ENCODE measurements at regions not wholly inside any gene's neighbourhood (a gene's known extent, or its start where the extent isn't known, plus 50 kb on each side); places are given as distances from the start of the nearest gene placed in this dataset.

- DNase-seq: peak; percentile 90
- H2BK120ac ChIP-seq (ENCODE audit: low read depth, low read length): peak overlapping the region; percentile 0
- no peaks in the 10 kb centered on the region for H3K9me3 ChIP-seq (ENCODE audit: control insufficient read depth, low read length)
- H3K4me1 ChIP-seq (ENCODE audit: control insufficient read depth, insufficient read depth, low read depth, low read length): peaks cover 7% of the 10 kb centered on the region
- peak overlapping the region; percentile 85 to 93 for H2BK12ac ChIP-seq (ENCODE audit: low read length in 2 of 2)
- H3K27me3 ChIP-seq (ENCODE audit: control insufficient read depth in 1 of 2, insufficient read depth in 1 of 2, low read length in 2 of 2): peaks cover 0 to 9% of the 10 kb centered on the region in 2 experiments
- peak overlapping the region; percentile 75 for H4K91ac ChIP-seq (ENCODE audit: low read length)
- 17% methylated on average over 5 of the region's 9 CpGs for WGBS
- H3K27ac ChIP-seq (ENCODE audit: low read length, poor library complexity, severe bottlenecking): no peak overlapping the region
- H3K4me3 ChIP-seq (ENCODE audit: insufficient read depth in 1 of 2, low read depth in 1 of 2, low read length in 2 of 2): no peak overlapping the region
- H2AK5ac ChIP-seq (ENCODE audit: low read length, severe bottlenecking): no peak overlapping the region
- no peak overlapping the region for H2BK5ac ChIP-seq (ENCODE audit: low read depth, low read length, poor library complexity, severe bottlenecking)
- H4K8ac ChIP-seq (ENCODE audit: low read length): peak overlapping the region; percentile 75
- peak overlapping the region; percentile 34 to 65 for H3K18ac ChIP-seq (ENCODE audit: low read depth in 1 of 2, low read length in 2 of 2)
- no peak overlapping the region for H2AFZ ChIP-seq (ENCODE audit: low read depth, low read length)
- H3K36me3 ChIP-seq (ENCODE audit: control insufficient read depth in 1 of 2, insufficient read depth in 2 of 2, low read depth in 1 of 2, low read length in 2 of 2): no peaks in the 10 kb centered on the region
- H3K79me1 ChIP-seq (replicated peaks; ENCODE audit: low read length, poor library complexity, severe bottlenecking): no peaks in the 10 kb centered on the region
- H3K23ac ChIP-seq (ENCODE audit: low read length in 2 of 2): peak overlapping the region in 1 of 2 experiments; percentile 41
- H3K14ac ChIP-seq (ENCODE audit: low read length in 2 of 2): no peak overlapping the region
- no peak overlapping the region for H2BK15ac ChIP-seq (ENCODE audit: low read depth, poor library complexity, severe bottlenecking)
- peak overlapping the region; percentile 30 for H3K9ac ChIP-seq (ENCODE audit: low read length)
- no peak overlapping the region for H3K4me2 ChIP-seq (ENCODE audit: low read length, poor library complexity, severe bottlenecking)
- H3K4ac ChIP-seq (ENCODE audit: low read depth in 1 of 2, low read length in 2 of 2): peak overlapping the region; percentile 5 to 79
Observed at GRCh38 chr6:4611429-4612129, 164.6 kb upstream of the CDYL start.

- WGBS: 43% methylated on average over 7 of the region's 7 CpGs
- Histone ChIP-seq H2BK5ac (ENCODE audit: low read depth, low read length, poor library complexity, severe bottlenecking) (no peak overlapping the region), H3K18ac (ENCODE audit: low read depth in 1 of 2, low read length in 2 of 2) (peak overlapping the region in 1 of 2 experiments; percentile 90), H3K14ac (ENCODE audit: low read length in 2 of 2) (no peak overlapping the region), H2AFZ (ENCODE audit: low read depth, low read length) (no peak overlapping the region), H3K27me3 (ENCODE audit: control insufficient read depth in 1 of 2, insufficient read depth in 1 of 2, low read length in 2 of 2) (peaks cover 0 to 9% of the 10 kb centered on the region in 2 experiments), H3K4me2 (ENCODE audit: low read length, poor library complexity, severe bottlenecking) (no peak overlapping the region), H3K9ac (ENCODE audit: low read length) (peak overlapping the region; percentile 40), H3K79me1 (replicated peaks; ENCODE audit: low read length, poor library complexity, severe bottlenecking) (no peaks in the 10 kb centered on the region), H3K4me1 (ENCODE audit: control insufficient read depth, insufficient read depth, low read depth, low read length) (peaks cover 9% of the 10 kb centered on the region), H3K23ac (ENCODE audit: low read length in 2 of 2) (no peak overlapping the region), H3K4me3 (ENCODE audit: insufficient read depth in 1 of 2, low read depth in 1 of 2, low read length in 2 of 2) (no peak overlapping the region), H2BK15ac (ENCODE audit: low read depth, poor library complexity, severe bottlenecking) (no peak overlapping the region), H2BK120ac (ENCODE audit: low read depth, low read length) (peak overlapping the region; percentile 11), H2BK12ac (ENCODE audit: low read length in 2 of 2) (peak overlapping the region; percentile 34 to 94), H3K4ac (ENCODE audit: low read depth in 1 of 2, low read length in 2 of 2) (peak overlapping the region; percentile 57 to 68), H3K36me3 (ENCODE audit: control insufficient read depth in 1 of 2, insufficient read depth in 2 of 2, low read depth in 1 of 2, low read length in 2 of 2) (no peaks in the 10 kb centered on the region), H4K91ac (ENCODE audit: low read length) (peak overlapping the region; percentile 3), H3K9me3 (ENCODE audit: control insufficient read depth, low read length) (no peaks in the 10 kb centered on the region), H2AK5ac (ENCODE audit: low read length, severe bottlenecking) (no peak overlapping the region), H4K8ac (ENCODE audit: low read length) (no peak overlapping the region), H3K27ac (ENCODE audit: low read length, poor library complexity, severe bottlenecking) (no peak overlapping the region)
- peak; percentile 49 for DNase-seq
Observed at GRCh38 chr6:4610256-4610655, 165.9 kb upstream of the CDYL start.

GRCh38 chr6:4608361-4609115 lies 167.7 kb upstream of the CDYL start:
- Histone ChIP-seq H2BK120ac (ENCODE audit: low read depth, low read length) (no peak overlapping the region), H3K4ac (ENCODE audit: low read depth in 1 of 2, low read length in 2 of 2) (no peak overlapping the region), H3K9ac (ENCODE audit: low read length) (no peak overlapping the region), H3K4me3 (ENCODE audit: insufficient read depth in 1 of 2, low read depth in 1 of 2, low read length in 2 of 2) (no peak overlapping the region), H3K79me1 (replicated peaks; ENCODE audit: low read length, poor library complexity, severe bottlenecking) (no peaks in the 10 kb centered on the region), H2AFZ (ENCODE audit: low read depth, low read length) (no peak overlapping the region), H2BK15ac (ENCODE audit: low read depth, poor library complexity, severe bottlenecking) (peak overlapping the region; percentile 66), H4K91ac (ENCODE audit: low read length) (peak overlapping the region; percentile 5), H2AK5ac (ENCODE audit: low read length, severe bottlenecking) (no peak overlapping the region), H3K27me3 (ENCODE audit: control insufficient read depth in 1 of 2, insufficient read depth in 1 of 2, low read length in 2 of 2) (peaks cover 0 to 2% of the 10 kb centered on the region in 2 experiments), H2BK5ac (ENCODE audit: low read depth, low read length, poor library complexity, severe bottlenecking) (no peak overlapping the region), H3K9me3 (ENCODE audit: control insufficient read depth, low read length) (no peaks in the 10 kb centered on the region), H3K27ac (ENCODE audit: low read length, poor library complexity, severe bottlenecking) (no peak overlapping the region), H3K18ac (ENCODE audit: low read depth in 1 of 2, low read length in 2 of 2) (peak overlapping the region; percentile 30 to 48), H4K8ac (ENCODE audit: low read length) (no peak overlapping the region), H3K36me3 (ENCODE audit: control insufficient read depth in 1 of 2, insufficient read depth in 2 of 2, low read depth in 1 of 2, low read length in 2 of 2) (no peaks in the 10 kb centered on the region), H3K23ac (ENCODE audit: low read length in 2 of 2) (peak overlapping the region in 1 of 2 experiments; percentile 3), H3K4me2 (ENCODE audit: low read length, poor library complexity, severe bottlenecking) (no peak overlapping the region), H3K14ac (ENCODE audit: low read length in 2 of 2) (no peak overlapping the region), H3K4me1 (ENCODE audit: control insufficient read depth, insufficient read depth, low read depth, low read length) (peaks cover 9% of the 10 kb centered on the region), H2BK12ac (ENCODE audit: low read length in 2 of 2) (peak overlapping the region; percentile 29 to 85)
- no peak for DNase-seq
- WGBS: 91% methylated on average over 23 of the region's 23 CpGs

GRCh38 chr6:4607793-4608192 lies 168.4 kb upstream of the CDYL start:
- no peak overlapping the region for H3K4me2 ChIP-seq (ENCODE audit: low read length, poor library complexity, severe bottlenecking)
- peak overlapping the region in 1 of 2 experiments; percentile 38 for H3K4me3 ChIP-seq (ENCODE audit: insufficient read depth in 1 of 2, low read depth in 1 of 2, low read length in 2 of 2)
- peaks cover 9% of the 10 kb centered on the region for H3K4me1 ChIP-seq (ENCODE audit: control insufficient read depth, insufficient read depth, low read depth, low read length)
- no peak overlapping the region for H2BK5ac ChIP-seq (ENCODE audit: low read depth, low read length, poor library complexity, severe bottlenecking)
- no peaks in the 10 kb centered on the region for H3K36me3 ChIP-seq (ENCODE audit: control insufficient read depth in 1 of 2, insufficient read depth in 2 of 2, low read depth in 1 of 2, low read length in 2 of 2)
- H3K9ac ChIP-seq (ENCODE audit: low read length): peak overlapping the region; percentile 45
- H3K4ac ChIP-seq (ENCODE audit: low read depth in 1 of 2, low read length in 2 of 2): no peak overlapping the region
- H3K18ac ChIP-seq (ENCODE audit: low read depth in 1 of 2, low read length in 2 of 2): peak overlapping the region; percentile 4 to 46
- H2AK5ac ChIP-seq (ENCODE audit: low read length, severe bottlenecking): no peak overlapping the region
- H2AFZ ChIP-seq (ENCODE audit: low read depth, low read length): no peak overlapping the region
- no peak overlapping the region for H3K27ac ChIP-seq (ENCODE audit: low read length, poor library complexity, severe bottlenecking)
- peak; percentile 21 for DNase-seq
- H3K14ac ChIP-seq (ENCODE audit: low read length in 2 of 2): no peak overlapping the region
- H2BK120ac ChIP-seq (ENCODE audit: low read depth, low read length): no peak overlapping the region
- 81% methylated on average over 3 of the region's 6 CpGs for WGBS
- H3K79me1 ChIP-seq (replicated peaks; ENCODE audit: low read length, poor library complexity, severe bottlenecking): no peaks in the 10 kb centered on the region
- H3K27me3 ChIP-seq (ENCODE audit: control insufficient read depth in 1 of 2, insufficient read depth in 1 of 2, low read length in 2 of 2): no peaks in the 10 kb centered on the region
- H4K91ac ChIP-seq (ENCODE audit: low read length): no peak overlapping the region
- H4K8ac ChIP-seq (ENCODE audit: low read length): no peak overlapping the region
- no peak overlapping the region for H2BK12ac ChIP-seq (ENCODE audit: low read length in 2 of 2)
- no peak overlapping the region for H2BK15ac ChIP-seq (ENCODE audit: low read depth, poor library complexity, severe bottlenecking)
- no peak overlapping the region for H3K23ac ChIP-seq (ENCODE audit: low read length in 2 of 2)
- no peaks in the 10 kb centered on the region for H3K9me3 ChIP-seq (ENCODE audit: control insufficient read depth, low read length)

Data from mesenchymal stem cell (in vitro differentiated cells and primary cell).